ENCODE measurements at regions not wholly inside any gene's neighbourhood (a gene's known extent, or its start where the extent isn't known, plus 50 kb on each side); places are given as distances from the start of the nearest gene placed in this dataset.

DNA sequence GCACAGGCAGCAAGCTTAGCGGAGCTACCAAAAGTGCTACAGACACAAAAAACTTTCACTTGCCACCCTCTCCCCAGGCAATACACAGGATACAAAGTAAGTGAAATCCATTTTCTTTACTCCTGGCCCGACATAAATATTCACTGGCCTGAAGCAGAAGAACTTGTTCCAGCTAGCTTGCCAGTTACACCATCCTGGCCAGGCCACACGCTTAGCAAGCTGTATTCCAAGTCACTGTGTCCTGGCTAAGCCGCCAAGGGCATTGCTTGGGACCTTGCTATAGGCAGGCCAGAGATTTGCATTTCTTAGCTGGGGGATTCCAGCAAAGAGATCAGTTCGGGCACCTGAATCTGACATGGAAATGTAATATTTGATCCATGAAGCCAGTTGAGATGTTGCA is 71.0 kb upstream of the SLC1A3 start:
- TF ChIP-seq, protein P1, sequence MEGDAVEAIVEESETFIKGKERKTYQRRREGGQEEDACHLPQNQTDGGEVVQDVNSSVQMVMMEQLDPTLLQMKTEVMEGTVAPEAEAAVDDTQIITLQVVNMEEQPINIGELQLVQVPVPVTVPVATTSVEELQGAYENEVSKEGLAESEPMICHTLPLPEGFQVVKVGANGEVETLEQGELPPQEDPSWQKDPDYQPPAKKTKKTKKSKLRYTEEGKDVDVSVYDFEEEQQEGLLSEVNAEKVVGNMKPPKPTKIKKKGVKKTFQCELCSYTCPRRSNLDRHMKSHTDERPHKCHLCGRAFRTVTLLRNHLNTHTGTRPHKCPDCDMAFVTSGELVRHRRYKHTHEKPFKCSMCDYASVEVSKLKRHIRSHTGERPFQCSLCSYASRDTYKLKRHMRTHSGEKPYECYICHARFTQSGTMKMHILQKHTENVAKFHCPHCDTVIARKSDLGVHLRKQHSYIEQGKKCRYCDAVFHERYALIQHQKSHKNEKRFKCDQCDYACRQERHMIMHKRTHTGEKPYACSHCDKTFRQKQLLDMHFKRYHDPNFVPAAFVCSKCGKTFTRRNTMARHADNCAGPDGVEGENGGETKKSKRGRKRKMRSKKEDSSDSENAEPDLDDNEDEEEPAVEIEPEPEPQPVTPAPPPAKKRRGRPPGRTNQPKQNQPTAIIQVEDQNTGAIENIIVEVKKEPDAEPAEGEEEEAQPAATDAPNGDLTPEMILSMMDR (IDR thresholded peaks at IDR 0.05; ENCODE audit: insufficient read depth, low read depth, low read length) = no peak
- TF ChIP-seq EZH2 (IDR thresholded peaks at IDR 0.05; ENCODE audit: insufficient read depth, low read length) = no peak
